Esophagus squamous epithelium (tissue), 4 donors: ENCODE measurements at regions not wholly inside any gene's neighbourhood (a gene's known extent, or its start where the extent isn't known, plus 50 kb on each side); places are given as distances from the start of the nearest gene placed in this dataset.

Experiments
- CTCF ChIP-seq, 6 experiments: fragments of 450-650 bp in 4 of 6; fragments of 200-600 bp in 2 of 6; sonication (generic) in 2 of 6; IDR thresholded peaks; one replicate each; pipeline ENCODE4 v1.5.1; 2016 to 2019; ENCODE audit warnings: antibody characterized with exemption in 6 of 6, mild to moderate bottlenecking in 4 of 6, moderate library complexity in 4 of 6
- POLR2A ChIP-seq, 4 donors: fragments of 450-650 bp; IDR thresholded peaks; one replicate each; pipeline ENCODE4 v1.6.1; 2017; ENCODE audit warnings: antibody characterized with exemption in 4 of 4, mild to moderate bottlenecking in 4 of 4, moderate library complexity in 3 of 4

- TF ChIP-seq CTCF (IDR thresholded peaks at IDR 0.05) (no peak), POLR2A (IDR thresholded peaks at IDR 0.05) (no peak)
These were observed 315.0 kb upstream of the LRRC7 start for GRCh38 chr1:69252696-69253095.
